ENCODE measurements at regions not wholly inside any gene's neighbourhood (a gene's known extent, or its start where the extent isn't known, plus 50 kb on each side); places are given as distances from the start of the nearest gene placed in this dataset.
"Not testable (repeated sequence)": the region's sequence is repeated elsewhere in the genome, so short reads cannot be mapped to it uniquely, and the experiment has no call there.

DNA sequence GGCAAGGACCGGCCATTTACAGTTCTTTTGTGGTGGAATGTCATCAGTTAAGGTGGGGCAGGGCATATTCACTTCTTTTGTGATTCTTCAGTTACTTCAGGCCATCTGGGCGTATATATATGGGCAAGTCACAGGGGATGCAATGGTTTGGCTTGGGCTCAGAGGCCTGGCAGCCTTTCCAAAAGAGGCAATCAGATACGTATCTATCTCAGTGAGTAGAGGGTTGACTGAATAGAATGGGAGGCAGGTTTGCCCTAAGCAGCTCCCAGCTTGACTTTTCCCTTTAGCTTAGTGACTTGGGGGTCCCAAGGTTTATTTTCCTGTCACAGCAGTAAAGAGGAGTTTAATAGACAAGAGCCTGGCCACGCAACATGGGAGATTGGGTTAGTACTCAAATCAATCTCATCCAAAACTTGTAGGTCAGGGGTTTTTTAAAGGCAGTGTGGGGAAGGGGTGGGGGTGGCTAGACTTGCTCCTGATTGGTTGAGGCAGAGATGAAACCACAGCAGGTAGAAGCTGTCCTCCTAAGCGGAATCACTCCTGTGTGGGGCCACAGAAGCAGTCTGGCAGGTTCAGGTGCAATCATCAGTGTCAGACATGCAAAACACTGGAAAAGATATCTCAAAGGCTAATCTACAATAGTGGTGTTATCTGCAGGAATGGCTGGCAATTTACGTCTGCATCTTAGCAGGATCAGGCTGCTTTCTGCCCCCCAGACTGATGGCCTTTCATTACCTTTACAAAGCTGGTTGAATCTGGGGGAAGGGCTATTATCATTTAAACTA, 112.9 kb downstream of the TLR5 start:
- DNase-seq = no peak

DNA sequence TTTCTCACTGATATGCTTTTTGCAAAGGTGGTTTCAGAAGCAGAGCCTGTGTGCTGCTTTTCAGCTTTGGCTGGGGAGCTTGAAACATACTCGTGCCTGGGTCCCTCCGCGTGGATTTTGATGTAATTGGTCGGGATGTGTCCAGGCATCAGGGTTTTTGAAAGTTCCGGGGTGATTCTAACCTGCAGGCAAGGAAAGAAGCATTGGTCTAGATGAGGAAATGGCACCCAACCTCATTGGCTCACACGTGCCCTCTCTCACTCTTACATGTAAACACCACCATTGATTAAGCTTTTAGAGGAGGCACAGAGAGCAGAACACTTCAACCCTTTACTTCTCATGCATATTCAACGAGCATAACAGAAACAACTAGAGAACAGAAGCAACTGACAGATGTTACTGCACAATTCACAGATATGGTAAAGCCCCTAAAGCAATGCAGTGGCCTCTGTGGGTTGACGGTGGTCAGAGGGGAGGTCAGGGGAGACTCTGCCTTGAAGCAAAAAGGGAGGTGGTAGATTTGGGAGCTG, 112.1 kb downstream of the TLR5 start:
- DNase-seq = no peak

DNA sequence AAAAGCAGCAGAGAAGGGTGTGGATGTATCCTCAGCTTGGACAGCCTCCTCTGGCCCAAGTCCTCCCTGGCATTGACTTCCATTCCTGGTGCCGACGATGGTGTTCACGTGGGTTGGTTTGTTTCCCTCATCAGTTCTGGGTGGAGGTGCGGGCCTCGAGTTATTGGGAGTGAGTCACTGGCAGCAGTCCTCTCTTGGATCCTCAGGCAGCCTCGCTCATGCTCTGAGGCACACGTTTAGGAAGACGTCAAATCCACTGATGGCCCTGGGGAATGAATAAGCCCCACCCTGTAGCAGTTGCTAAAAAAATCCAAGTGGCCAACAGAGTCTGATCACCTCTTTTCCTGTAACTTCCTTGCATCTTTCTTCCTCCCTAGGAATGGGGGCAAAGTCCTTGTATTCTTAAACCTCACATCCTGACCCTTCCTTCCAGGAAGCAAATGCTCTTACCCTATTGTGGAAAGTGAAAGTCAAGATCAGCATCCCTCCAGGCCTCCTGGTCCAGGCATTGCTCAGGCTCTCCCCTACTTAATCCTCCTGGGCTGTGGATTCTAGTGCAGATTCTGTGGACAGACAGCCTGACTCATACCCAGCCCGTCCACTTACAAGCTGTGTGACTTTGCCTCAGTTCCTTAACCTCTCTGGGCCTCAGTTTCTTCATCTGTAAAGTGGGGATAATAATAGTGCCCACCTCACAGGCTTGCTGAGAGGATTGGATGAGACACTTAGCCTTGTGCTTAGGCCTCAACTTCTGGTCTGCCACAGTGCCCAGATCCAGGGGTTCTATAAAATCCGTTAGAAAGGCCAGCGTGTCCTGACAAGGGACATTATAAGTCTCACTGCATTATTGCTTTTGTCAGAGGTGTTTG, 111.1 kb downstream of the TLR5 start:
- DNase-seq = no peak

DNA sequence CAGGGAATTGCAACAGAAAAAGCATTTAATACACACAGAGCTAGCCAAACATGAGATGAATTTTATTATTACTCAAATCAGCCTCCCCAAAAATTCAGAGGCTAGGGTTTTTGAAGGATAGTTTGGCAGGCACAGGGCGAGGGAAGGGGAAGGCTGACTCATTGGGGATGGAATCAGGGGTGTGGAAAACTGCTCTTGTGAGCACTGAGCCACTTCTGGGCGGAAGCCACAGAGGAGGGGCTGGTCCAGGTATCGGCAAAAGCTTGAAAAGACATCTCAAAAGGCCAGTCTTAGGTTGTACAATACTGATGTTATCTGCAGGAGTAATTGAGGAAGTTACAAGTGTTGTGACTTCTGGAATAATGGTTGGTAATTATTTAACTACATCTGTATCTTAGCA, 109.4 kb downstream of the TLR5 start:
- no peak for DNase-seq

DNA sequence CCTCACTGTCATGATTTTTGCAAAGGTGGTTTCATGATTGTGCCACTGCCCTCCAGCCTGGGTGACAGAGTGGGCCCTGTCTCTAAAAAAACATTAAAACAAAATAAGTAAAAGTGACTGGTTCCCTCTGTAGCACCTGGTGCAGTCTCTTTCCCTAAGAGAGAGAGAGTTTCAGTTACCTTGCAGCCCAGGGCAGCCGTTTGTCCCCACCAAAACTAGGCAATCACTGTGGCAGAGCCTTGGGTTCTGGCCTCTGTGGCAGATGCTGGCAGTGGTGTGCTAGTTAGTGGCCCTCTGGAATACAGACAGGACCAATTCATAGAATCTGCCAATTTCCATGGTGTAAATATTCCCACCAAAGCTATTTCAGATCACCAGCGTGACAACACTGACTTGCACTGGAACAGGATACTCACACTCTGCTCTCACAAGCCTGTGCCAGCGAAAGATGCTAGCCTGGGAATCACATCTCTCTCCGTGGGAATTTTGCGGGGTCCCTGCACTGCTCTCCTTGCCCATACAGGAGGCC, 108.7 kb downstream of the TLR5 start:
- DNase-seq = no peak

DNA sequence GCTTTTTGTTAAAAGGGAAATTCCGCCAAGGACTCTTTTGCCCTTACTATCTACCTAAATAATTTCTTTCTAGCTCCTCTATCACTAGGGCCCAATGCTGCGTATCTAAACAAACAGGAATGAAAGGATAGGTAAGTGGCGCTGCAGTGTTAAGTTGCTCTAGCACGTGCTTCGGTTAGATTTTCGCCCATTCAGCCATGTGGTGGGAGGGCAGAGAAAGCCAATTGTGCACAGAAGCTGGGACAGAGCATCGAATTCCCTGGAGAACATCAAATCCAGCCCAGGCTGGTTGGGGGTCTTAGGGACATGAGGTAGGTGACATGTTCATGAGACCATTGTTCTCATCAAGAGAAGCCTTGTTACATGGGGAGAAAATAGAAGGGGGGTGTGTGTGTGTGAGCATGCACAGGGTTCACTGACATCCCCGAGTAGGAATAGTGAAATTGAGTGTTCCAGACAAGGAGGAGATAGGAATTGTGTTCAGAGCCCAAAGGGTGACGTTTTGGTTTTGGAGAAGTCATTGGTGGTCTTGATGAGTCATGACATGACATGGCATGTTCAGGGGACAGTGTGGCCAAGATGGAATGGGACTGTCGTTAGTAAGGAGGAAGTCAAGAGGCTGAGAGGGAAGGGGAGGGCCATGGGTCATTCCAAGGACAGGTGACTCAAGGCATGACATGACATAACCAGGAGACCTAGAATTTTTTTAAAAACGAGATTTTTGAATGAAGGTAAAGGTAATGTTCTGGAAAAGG, 107.1 kb downstream of the TLR5 start:
- no peak for DNase-seq

DNA sequence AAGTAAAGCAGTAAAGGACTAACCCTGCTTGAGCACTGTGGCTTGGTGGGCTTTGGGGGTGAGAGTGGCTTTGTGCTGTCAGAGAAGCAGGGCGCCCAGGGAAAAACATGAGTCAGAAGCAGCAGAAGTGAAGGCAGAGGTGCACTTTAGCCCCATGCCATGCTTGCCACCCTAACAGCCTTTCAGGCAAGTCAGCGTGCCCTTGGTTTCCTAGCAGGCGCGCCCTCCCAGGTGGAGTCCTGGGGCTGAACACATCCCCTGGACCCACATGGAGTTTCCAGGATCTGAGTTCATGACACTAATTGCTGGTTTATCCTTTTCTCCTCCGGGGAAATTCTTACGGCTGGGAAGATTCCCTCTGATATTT, 106.6 kb downstream of the TLR5 start:
- no peak for DNase-seq

DNA sequence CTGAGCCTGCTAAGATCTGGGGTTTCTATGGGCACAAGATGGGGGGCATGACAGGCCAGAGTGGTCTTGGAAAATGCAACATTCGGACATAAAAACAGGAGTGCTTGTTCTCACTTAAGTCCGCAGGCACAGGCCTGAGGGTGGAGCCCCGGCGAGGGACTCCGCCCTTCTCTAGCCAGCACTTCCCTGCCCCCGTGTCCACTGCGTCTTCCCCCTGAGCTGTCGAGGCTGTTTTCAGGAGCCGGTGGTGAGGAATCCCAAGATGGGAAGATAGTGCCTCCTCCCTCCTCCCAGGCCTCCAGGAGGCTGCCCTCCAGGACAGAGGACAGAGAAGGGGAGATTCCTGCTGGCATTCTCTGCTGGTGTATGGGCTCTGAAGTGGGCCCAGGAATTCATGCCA, 105.2 kb downstream of the TLR5 start:
- DNase-seq = no peak

DNA sequence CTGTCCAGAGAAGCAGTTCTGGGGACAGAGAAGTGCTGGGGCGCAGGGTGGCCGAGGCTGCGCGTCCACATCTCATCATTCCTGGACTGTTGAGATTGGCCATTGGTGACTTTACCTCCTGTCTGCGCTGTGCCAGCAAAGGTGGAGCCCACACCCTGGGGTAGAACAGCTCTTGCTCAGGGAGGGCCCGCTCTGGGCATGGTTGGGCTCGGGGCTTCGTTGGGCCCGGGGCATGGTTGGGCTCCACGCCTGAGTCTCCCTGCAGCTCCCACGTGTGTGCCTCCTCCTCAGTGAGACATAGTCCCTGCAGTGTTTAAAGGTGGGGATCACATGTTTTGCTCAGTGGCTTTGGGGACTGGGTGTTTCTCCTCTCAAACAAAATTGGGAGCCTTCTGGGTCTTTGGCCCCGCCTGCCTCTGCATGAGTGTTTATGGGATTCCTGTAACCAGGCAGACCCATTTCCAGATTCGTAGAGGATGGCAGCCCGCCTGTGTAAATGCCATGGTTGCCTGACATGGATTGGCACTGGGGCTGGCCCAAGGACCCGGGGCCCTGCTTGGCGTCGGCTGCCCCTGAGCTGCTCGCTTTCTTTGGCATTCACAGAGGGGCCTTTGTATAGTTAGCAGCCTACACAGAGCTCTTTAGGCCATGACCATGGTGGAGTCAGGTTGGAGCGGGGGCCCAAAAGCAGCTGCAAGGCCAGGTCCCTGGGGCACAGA, 104.6 kb downstream of the TLR5 start:
- DNase-seq = no peak

DNA sequence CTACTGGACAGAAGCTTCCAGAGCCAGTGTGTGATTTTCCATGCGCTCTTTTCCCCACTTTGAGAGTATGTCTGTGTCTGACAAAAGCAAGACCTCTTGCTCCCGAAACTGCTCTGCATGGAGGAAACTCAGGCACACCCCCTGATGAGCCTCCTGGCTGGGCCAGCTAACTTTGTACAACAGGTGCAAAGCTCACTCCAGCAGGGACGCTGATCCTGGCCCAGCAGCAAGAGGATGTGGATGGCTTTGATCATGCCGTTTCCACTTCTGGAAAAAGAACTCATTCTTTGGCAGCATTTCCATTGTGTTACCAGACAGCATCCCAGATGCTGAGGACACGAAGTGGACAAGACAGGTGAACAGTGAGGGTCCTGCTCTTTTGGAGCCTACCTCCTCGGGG, 103.1 kb downstream of the TLR5 start:
- no peak for DNase-seq

DNA sequence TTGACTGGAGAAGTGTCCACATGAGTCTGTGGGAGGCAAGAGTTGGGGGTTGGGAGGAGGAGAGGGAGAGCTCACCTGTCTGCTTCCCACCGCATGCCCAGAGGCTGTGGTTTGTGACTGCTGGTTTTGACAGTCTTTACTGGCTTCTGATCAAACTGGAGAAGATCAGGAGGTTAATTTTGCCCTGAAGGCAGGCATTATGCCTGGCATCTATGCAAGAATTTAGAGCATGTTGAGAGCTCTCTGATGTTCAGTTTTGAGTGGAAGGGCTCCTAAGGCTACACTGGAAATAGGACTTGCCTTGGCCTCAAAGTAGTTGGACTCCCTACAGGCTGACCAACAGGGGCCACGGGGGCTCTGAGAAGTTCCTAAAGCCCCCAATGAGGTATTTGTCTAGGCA, 101.6 kb downstream of the TLR5 start:
- DNase-seq = no peak

DNA sequence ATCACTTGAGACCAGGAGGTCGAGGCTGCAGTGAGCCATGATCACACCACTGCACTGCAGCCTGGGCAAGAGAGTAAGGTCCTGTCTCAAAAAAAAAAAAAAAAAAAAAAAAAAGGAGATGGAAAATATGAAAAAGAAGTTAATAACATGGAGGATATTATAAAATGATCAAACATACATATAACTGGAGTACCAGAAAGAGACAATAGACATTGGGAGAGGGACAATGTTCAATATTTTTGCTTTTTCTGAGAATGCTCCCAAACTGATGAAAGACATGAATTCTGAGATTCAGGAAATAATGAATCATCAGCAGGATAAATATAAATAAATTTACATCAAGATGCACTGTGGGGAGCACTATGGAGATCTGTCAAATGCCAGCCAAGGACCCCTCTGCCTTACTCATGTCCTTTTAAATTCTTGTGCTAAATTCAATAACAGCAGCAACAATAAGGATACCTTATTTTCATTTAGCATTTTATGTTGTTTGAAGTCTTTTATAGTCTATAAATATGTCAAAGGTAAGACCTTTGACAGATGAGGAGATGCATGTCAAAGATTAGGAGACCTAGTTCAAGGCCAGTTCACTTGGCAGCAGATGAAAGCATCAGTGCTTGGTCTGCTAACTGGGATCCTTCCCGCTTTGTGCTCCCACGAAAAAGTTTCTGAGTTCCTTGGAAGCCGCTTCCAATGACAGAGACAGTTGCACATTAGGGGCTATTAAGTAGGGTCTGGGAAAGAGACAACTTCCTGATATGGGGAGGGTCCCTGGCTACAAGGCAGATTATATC, 97.7 kb downstream of the TLR5 start:
- no peak for DNase-seq

DNA sequence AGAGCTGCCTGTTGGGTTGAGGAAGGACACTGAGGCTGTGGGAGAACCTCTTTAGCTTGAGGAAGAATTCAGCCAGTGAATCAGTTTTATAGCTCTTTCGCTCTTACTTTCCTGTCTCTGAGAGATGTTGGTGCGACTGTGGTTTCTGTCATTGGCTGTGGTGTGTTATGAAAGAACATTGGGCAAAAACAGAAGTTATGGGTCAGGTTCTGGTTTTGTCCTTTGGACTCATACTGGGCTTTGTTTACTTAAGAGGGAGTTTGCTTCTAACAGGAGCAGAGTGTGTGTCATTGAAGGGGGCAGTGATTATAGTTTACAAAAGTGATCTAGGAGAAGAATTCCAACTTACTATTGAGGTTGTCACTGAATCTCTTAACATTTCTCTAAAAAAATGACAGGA, 97.0 kb downstream of the TLR5 start:
- DNase-seq = no peak

DNA sequence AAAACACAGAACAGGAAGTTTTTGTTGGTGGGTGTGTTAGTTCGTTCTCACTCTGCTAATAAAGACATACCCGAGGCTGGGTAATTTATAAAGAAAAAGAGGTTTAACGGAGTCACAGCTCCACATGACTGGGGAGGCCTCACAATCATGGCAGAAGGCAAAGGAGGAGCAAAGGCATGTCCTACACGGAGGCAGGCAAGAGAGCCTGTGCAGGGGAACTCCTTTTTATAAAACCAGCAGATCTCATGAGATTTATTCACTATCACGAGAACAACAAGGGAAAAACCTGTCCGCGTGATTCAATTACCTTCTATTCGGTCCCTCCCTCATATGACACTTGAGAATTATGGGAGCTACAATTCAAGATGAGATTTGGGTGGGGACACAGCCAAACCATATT, 96.6 kb downstream of the TLR5 start:
- not testable (repeated sequence) for DNase-seq

DNA sequence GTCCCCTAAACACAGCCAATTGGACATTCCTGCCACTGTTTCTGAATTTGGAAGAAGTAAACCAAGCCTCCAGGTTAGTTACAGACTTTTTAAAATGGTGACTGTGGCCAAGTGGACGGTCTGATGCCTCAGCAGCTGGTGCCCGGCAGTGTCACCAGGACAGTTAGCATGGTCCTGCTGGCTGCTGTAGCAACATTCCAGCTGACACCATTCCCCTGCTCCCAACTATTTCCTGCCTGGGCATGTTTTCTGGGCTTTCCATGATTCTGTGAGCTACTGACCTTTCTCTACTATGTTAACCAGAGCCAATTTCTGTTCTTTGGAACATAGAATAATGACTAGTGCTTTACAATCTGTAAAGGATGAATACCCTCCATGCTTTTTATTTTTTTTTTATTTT, 95.0 kb downstream of the TLR5 start:
- no peak for DNase-seq

DNA sequence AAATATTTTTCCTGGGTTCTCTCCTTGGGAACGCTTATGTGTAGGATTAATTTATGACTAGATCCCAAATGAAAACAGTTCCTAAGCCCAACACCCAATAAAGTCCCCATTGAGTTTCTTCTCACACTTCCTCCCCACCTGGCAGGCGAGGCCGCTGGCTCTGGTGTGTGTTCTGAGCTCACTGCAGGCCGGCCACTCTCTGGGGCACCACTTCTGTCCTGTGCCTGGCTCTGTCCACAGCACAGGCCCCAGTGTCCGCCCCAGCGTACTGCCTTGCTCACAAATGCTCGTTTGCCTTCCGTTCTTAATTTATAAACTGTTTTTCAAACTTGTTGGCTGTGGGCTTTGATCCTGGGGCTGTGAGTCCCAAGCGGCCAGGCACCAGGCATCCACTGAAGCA, 90.6 kb downstream of the TLR5 start:
- DNase-seq = no peak

DNA sequence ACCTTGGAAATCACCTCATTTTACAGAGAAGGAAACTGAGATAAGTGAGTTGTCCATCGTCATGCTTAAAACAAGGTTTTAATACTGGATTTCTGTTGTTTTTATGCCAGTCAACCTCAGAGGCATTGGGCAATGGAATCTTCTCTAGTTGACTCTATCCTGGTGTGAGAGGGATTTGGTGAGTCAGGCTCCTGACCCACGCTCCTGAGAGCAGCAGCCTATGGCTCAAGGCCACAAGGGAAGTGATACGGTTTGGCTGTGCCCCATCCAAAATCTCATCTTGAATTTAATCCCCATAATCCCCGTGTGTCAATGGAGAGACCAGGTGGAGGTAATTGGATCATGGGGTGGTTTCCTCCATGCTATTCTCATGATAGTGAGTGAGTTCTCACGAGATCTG, 90.1 kb downstream of the TLR5 start:
- DNase-seq = no peak

DNA sequence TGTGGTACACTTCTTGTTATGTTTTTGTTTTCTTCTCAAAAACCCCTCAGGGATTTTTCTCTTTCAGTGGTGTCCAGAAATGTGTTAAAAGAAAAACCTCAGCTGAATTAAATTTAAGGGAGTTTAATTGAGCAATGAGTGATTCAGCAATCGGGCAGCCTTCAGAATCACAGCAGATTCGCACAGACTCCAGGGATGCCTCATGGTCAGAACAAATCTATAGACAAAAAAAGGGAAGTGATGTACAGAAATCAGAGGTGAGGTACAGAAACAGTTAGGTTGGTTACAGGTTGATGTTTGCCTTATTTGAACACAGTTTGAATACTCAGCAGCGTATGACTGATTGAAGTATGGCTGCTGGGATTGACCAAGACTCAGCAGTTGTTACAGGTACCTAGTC, 86.2 kb downstream of the TLR5 start:
- DNase-seq = no peak

DNA sequence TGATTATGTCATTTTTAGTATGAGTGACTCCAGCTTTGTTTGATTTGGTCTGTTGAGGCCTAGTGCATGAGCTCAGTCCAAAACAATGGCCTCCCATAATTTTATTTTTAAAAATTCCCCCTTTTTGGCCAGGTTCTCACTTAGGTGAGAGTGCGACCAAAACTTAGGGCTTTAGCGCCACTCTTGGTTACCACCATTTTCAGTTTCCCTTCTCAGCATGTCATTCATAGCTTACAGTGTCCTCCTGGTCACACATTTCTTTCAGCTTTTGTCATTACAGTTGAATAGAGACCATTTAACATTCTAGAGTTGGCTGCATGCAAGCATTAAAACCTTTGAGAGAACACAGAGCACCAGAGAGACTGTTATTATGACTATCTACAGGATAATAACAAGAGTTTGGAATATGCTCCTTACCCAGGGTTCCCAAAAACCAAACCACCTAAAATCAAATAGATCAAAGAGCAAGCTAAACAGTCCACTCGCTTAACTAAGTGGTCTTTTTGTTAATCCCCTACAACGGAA, 85.4 kb downstream of the TLR5 start:
- no peak for DNase-seq
